Amniotic stem cell (primary cell): ENCODE measurements at regions not wholly inside any gene's neighbourhood (a gene's known extent, or its start where the extent isn't known, plus 50 kb on each side); places are given as distances from the start of the nearest gene placed in this dataset.

ENCODE experiments used
- DNase-seq: peaks from one replicate; lab custom pipeline; 2025; lab: John Stamatoyannopoulos, UW

GRCh38 chr10:108850138-108850854, 1073.0 kb downstream of the XPNPEP1 start:
- no peak for DNase-seq

GRCh38 chr10:108849688-108850087, 1073.6 kb downstream of the XPNPEP1 start:
- DNase-seq: no peak

- DNase-seq: no peak
These were observed 1074.1 kb downstream of the XPNPEP1 start for GRCh38 chr10:108849186-108849585.

- no peak for DNase-seq
These were observed 1075.3 kb downstream of the XPNPEP1 start for GRCh38 chr10:108848046-108848445.

- no peak for DNase-seq
These were observed 1082.4 kb downstream of the XPNPEP1 start for GRCh38 chr10:108840944-108841343.

GRCh38 chr10:108836362-108836761, 1086.9 kb downstream of the XPNPEP1 start:
- DNase-seq: no peak

- DNase-seq: no peak
These were observed 1101.3 kb downstream of the XPNPEP1 start for GRCh38 chr10:108822026-108822425.

- DNase-seq: no peak
These were observed 1104.0 kb downstream of the XPNPEP1 start for GRCh38 chr10:108819302-108819701.

GRCh38 chr10:108817584-108817983, 1105.7 kb downstream of the XPNPEP1 start:
- DNase-seq: no peak

- no peak for DNase-seq
These were observed 1106.2 kb downstream of the XPNPEP1 start for GRCh38 chr10:108817135-108817534.

GRCh38 chr10:108812906-108813305, 1110.4 kb downstream of the XPNPEP1 start:
- no peak for DNase-seq

- DNase-seq: no peak
These were observed 1111.0 kb downstream of the XPNPEP1 start for GRCh38 chr10:108812296-108812695.

- DNase-seq: no peak
These were observed 1115.1 kb downstream of the XPNPEP1 start for GRCh38 chr10:108808228-108808627.

- DNase-seq: no peak
These were observed 1121.4 kb downstream of the XPNPEP1 start for GRCh38 chr10:108801775-108802517.

- DNase-seq: no peak
These were observed 1122.1 kb downstream of the XPNPEP1 start for GRCh38 chr10:108801220-108801619.

GRCh38 chr10:108797573-108797972, 1125.7 kb downstream of the XPNPEP1 start:
- no peak for DNase-seq

- no peak for DNase-seq
These were observed 1131.4 kb downstream of the XPNPEP1 start for GRCh38 chr10:108791794-108792474.

GRCh38 chr10:108791030-108791429, 1132.3 kb downstream of the XPNPEP1 start:
- no peak for DNase-seq

GRCh38 chr10:108789919-108790318, 1133.4 kb downstream of the XPNPEP1 start:
- no peak for DNase-seq

- DNase-seq: no peak
These were observed 1134.0 kb downstream of the XPNPEP1 start for GRCh38 chr10:108789336-108789735.

- no peak for DNase-seq
These were observed 1134.4 kb downstream of the XPNPEP1 start for GRCh38 chr10:108788891-108789290.

GRCh38 chr10:108787932-108788331, 1135.4 kb downstream of the XPNPEP1 start:
- DNase-seq: no peak

- DNase-seq: no peak
These were observed 1138.3 kb downstream of the XPNPEP1 start for GRCh38 chr10:108785011-108785410.
